ENCODE measurements at regions not wholly inside any gene's neighbourhood (a gene's known extent, or its start where the extent isn't known, plus 50 kb on each side); places are given as distances from the start of the nearest gene placed in this dataset.

DNA sequence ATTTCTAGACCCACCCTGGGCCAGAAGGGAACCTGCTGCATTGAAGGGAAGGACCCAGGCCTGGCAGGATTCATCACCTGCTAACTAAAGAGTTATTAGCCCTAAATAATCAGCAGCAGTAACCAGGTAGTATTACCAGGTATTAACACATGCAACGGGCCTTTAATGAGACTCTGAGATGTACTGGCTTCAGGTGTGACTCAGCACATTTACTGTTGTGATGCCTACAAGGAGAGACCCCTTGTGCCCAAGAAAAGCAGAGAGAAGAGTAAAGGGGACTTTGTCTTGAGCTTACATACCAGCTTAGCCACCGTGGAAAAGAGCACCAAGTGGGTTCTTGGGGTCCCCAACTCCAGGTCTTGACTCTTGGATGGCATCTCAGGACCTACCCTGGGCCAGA lies 243.1 kb upstream of the SLC39A10 start:
- TF ChIP-seq ZNF558 (CRISPR knock-in tag; IDR thresholded peaks at IDR 0.05; ENCODE audit: borderline replicate concordance) = no peak
- TF ChIP-seq, protein P1, sequence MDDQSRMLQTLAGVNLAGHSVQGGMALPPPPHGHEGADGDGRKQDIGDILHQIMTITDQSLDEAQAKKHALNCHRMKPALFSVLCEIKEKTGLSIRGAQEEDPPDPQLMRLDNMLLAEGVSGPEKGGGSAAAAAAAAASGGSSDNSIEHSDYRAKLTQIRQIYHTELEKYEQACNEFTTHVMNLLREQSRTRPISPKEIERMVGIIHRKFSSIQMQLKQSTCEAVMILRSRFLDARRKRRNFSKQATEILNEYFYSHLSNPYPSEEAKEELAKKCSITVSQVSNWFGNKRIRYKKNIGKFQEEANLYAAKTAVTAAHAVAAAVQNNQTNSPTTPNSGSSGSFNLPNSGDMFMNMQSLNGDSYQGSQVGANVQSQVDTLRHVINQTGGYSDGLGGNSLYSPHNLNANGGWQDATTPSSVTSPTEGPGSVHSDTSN (CRISPR knock-in tag; IDR thresholded peaks at IDR 0.05; ENCODE audit: borderline replicate concordance) = no peak
- TF ChIP-seq, protein P2, sequence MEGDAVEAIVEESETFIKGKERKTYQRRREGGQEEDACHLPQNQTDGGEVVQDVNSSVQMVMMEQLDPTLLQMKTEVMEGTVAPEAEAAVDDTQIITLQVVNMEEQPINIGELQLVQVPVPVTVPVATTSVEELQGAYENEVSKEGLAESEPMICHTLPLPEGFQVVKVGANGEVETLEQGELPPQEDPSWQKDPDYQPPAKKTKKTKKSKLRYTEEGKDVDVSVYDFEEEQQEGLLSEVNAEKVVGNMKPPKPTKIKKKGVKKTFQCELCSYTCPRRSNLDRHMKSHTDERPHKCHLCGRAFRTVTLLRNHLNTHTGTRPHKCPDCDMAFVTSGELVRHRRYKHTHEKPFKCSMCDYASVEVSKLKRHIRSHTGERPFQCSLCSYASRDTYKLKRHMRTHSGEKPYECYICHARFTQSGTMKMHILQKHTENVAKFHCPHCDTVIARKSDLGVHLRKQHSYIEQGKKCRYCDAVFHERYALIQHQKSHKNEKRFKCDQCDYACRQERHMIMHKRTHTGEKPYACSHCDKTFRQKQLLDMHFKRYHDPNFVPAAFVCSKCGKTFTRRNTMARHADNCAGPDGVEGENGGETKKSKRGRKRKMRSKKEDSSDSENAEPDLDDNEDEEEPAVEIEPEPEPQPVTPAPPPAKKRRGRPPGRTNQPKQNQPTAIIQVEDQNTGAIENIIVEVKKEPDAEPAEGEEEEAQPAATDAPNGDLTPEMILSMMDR (CRISPR knock-in tag; IDR thresholded peaks at IDR 0.05) = no peak
- no peak for TF ChIP-seq FOSL2 (CRISPR knock-in tag; IDR thresholded peaks at IDR 0.05)
